A549 (cell line): ENCODE measurements at regions not wholly inside any gene's neighbourhood (a gene's known extent, or its start where the extent isn't known, plus 50 kb on each side); places are given as distances from the start of the nearest gene placed in this dataset.

Source experiments
- ATAC-seq, 2 experiments: fragments of 200-7000 bp in 1 of 2; fragments of >200 bp in 1 of 2; cut with Nextera tagmentation in 1 of 2; cut with Tn5 transposase in 1 of 2; 3 replicates each; pipeline versions ENCODE4 v1.8.0 to v1.9.1; 2018 to 2020; ENCODE audit warnings: mild to moderate bottlenecking in 1 of 2, moderate library complexity in 1 of 2
- CTCF ChIA-PET: fragments of 300-600 bp; sonication (Branson Sonifier 250); formaldehyde crosslinking; extraction: SDS; loops from one replicate; lab custom pipeline; 2021; ENCODE audit warnings: antibody characterized with exemption, inconsistent platforms; lab: Yijun Ruan, JAX
- POLR2A ChIA-PET: fragments of 350-600 bp; formaldehyde crosslinking; extraction: SDS; loops from one replicate; lab custom pipeline; 2021; ENCODE audit warnings: antibody characterized with exemption, inconsistent platforms; lab: Yijun Ruan, JAX
- DNase-seq, 2 experiments: peaks; one replicate each; pipeline versions ENCODE4 v3.0.0 to v3.0.0-alpha.2; 2011 to 2016; ENCODE audit warnings: low read depth in 1 of 2, low spot score in 1 of 2
- FAIRE-seq: peaks from 2 replicates; lab custom pipeline; 2011; peaks lifted over from hg19 to GRCh38; lab: Jason Lieb, UNC
- H3K27ac ChIP-seq, 2 experiments: fragments of >200 bp; sonication (Bioruptor Twin); formaldehyde crosslinking; 3 replicates each; pipeline ENCODE4 v1.5.1; 2016 to 2017
- H3K4me1 ChIP-seq: fragments of >200 bp; sonication (Bioruptor Twin); formaldehyde crosslinking; 3 replicates; pipeline ENCODE4 v1.6.1; 2016
- H3K4me2 ChIP-seq: fragments of >200 bp; sonication (Bioruptor Twin); formaldehyde crosslinking; 3 replicates; pipeline ENCODE4 v1.6.1; 2016
- H3K4me3 ChIP-seq: fragments of >200 bp; sonication (Bioruptor Twin); formaldehyde crosslinking; 3 replicates; pipeline ENCODE4 v1.5.1; 2016
- H3K9me3 ChIP-seq: fragments of >200 bp; sonication (Bioruptor Twin); formaldehyde crosslinking; 3 replicates; pipeline ENCODE4 v1.6.1; 2016
- ATOH8 ChIP-seq: fragments of 250-450 bp; sonication (Bioruptor Pico); IDR thresholded peaks from 2 replicates; pipeline ENCODE4 v1.5.0; 2020; ENCODE audit warnings: low read depth, mild to moderate bottlenecking, moderate library complexity
- CBX8 ChIP-seq: fragments of 200-600 bp; sonication (generic); IDR thresholded peaks from 2 replicates; pipeline ENCODE4 v1.6.1; 2016
- CHD4 ChIP-seq: fragments of 200-600 bp; sonication (generic); IDR thresholded peaks from 2 replicates; pipeline ENCODE4 v1.6.1; 2016; ENCODE audit warnings: antibody characterized with exemption, mild to moderate bottlenecking, borderline replicate concordance
- E2F6 ChIP-seq: IDR thresholded peaks from 2 replicates; pipeline ENCODE4 v1.6.1; 2012; ENCODE audit warnings: low read depth, borderline replicate concordance
- GATA3 ChIP-seq: IDR thresholded peaks from 2 replicates; pipeline ENCODE4 v1.6.1; 2012; ENCODE audit warnings: borderline replicate concordance
- HOXB5 ChIP-seq: fragments of 250-450 bp; sonication (Bioruptor Pico); IDR thresholded peaks from 2 replicates; pipeline ENCODE4 v1.5.0; 2020; ENCODE audit warnings: mild to moderate bottlenecking, moderate library complexity
- JUNB ChIP-seq: fragments of >200 bp; sonication (Bioruptor Twin); formaldehyde crosslinking; IDR thresholded peaks from 2 replicates; pipeline ENCODE4 v1.6.1; 2016
- KDM1A ChIP-seq: fragments of 200-600 bp; sonication (generic); IDR thresholded peaks from 2 replicates; pipeline ENCODE4 v1.6.1; 2016; ENCODE audit warnings: low read depth, mild to moderate bottlenecking
- KDM5A ChIP-seq: fragments of 200-600 bp; sonication (generic); IDR thresholded peaks from 2 replicates; pipeline ENCODE4 v1.6.1; 2016; ENCODE audit warnings: antibody characterized with exemption, mild to moderate bottlenecking
- MAFK ChIP-seq: fragments of 450-650 bp; IDR thresholded peaks from 2 replicates; pipeline ENCODE4 v1.6.1; 2014; ENCODE audit not compliant: partially characterized antibody
- MAZ ChIP-seq: fragments of 150-350 bp; IDR thresholded peaks from 2 replicates; pipeline ENCODE4 v1.6.1; 2014; ENCODE audit warnings: antibody characterized with exemption, low read depth, low read length, borderline replicate concordance
- NFE2L2 ChIP-seq: fragments of 150-350 bp; conservative IDR thresholded peaks from 2 replicates; pipeline ENCODE4 v1.6.1; 2014; ENCODE audit warnings: low read length
- NPAS2 ChIP-seq: fragments of 250-450 bp; sonication (Bioruptor Pico); IDR thresholded peaks from 2 replicates; pipeline ENCODE4 v1.8.0; 2022; ENCODE audit warnings: mild to moderate bottlenecking, moderate library complexity, borderline replicate concordance
- PBX3 ChIP-seq: IDR thresholded peaks from 2 replicates; pipeline ENCODE4 v1.6.1; 2012
- POLR2A ChIP-seq: IDR thresholded peaks from 2 replicates; pipeline ENCODE4 v1.6.1; 2012; ENCODE audit warnings: mild to moderate bottlenecking, low read length
- RCOR1 ChIP-seq: fragments of 150-350 bp; IDR thresholded peaks from 2 replicates; pipeline ENCODE4 v1.6.1; 2014; ENCODE audit warnings: antibody characterized with exemption, low read length, low read depth
- RNF2 ChIP-seq: fragments of 200-600 bp; sonication (generic); IDR thresholded peaks from 2 replicates; pipeline ENCODE4 v1.6.1; 2016; ENCODE audit warnings: low read depth, mild to moderate bottlenecking, antibody characterized with exemption, moderate library complexity, borderline replicate concordance
- TP53 ChIP-seq: fragments of 250-450 bp; sonication (Bioruptor Pico); IDR thresholded peaks from 2 replicates; pipeline ENCODE4 v1.5.0; 2021; ENCODE audit warnings: mild to moderate bottlenecking, moderate library complexity
- USF2 ChIP-seq: fragments of 450-650 bp; IDR thresholded peaks from 2 replicates; pipeline ENCODE4 v1.6.1; 2014; ENCODE audit warnings: antibody characterized with exemption
- ZC3H11A ChIP-seq: fragments of 450-650 bp; IDR thresholded peaks from 2 replicates; pipeline ENCODE4 v1.6.1; 2014; ENCODE audit warnings: antibody characterized with exemption, mild to moderate bottlenecking
- ZFP36 ChIP-seq: fragments of 450-650 bp; IDR thresholded peaks from 2 replicates; pipeline ENCODE4 v1.6.1; 2014; ENCODE audit warnings: borderline replicate concordance; ENCODE audit not compliant: partially characterized antibody
- ZNF302 ChIP-seq: fragments of 250-450 bp; sonication (Bioruptor Pico); IDR thresholded peaks from 2 replicates; pipeline ENCODE4 v1.9.0; 2021; ENCODE audit warnings: inconsistent platforms, mild to moderate bottlenecking, moderate library complexity
- TF ChIP-seq, protein P1 (sequence below): fragments of 150-350 bp; IDR thresholded peaks from 2 replicates; pipeline ENCODE4 v1.6.1; 2014; ENCODE audit warnings: low read depth, mild to moderate bottlenecking, low read length

- TF ChIP-seq MAZ (no peak), HOXB5 (CRISPR knock-in tag) (no peak)
Measured at GRCh38 chr11:90895850-90896249, 673.0 kb upstream of the CHORDC1 start (continued).

DNA sequence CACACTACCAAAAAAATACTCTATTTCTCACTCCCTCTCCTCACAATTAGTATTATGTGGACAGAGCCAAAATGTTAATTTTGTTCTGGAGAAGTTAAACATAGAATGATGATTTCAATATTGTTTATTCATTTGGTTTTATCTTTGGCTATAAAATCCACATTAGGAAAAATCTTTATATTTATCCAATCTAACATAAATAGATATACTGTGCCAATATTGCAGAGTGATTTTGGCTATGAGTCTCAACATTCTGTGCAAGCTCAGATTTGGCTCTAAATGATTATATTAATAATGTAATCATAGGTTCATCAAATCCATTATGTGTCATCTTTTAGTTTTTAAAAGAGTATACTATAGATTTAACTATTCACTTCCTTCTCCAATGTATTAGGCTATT, 667.5 kb upstream of the CHORDC1 start:
- FAIRE-seq: no peak
- Histone ChIP-seq H3K4me2 (no peak overlapping the region), H3K4me3 (no peak overlapping the region), H3K27ac (no peak overlapping the region), H3K4me1 (no peaks in the 10 kb centered on the region), H3K9me3 (no peaks in the 10 kb centered on the region; the same call in 2 of the 3 replicates)
- ChIA-PET CTCF (interaction anchor here (0.5 kb wide), 1 partner anchor 393 kb away, joined by 3 read pairs; no protein-coding TSS in a partner anchor), POLR2A (no interaction called here)
- TF ChIP-seq ATOH8 (CRISPR knock-in tag) (no peak), HOXB5 (CRISPR knock-in tag) (no peak), USF2 (no peak), CBX8 (no peak), JUNB (no peak), RCOR1 (no peak), E2F6 (no peak), PBX3 (no peak), KDM1A (no peak), ZFP36 (no peak)
- no peak for ATAC-seq
- DNase-seq: no peak

GRCh38 chr11:90884181-90884580, 661.3 kb upstream of the CHORDC1 start:
- ATAC-seq (no peak), DNase-seq (no peak), FAIRE-seq (no peak)
- Histone ChIP-seq H3K4me2 (no peak overlapping the region), H3K9me3 (no peaks in the 10 kb centered on the region), H3K27ac (no peak overlapping the region), H3K4me1 (no peaks in the 10 kb centered on the region), H3K4me3 (no peak overlapping the region)
- ChIA-PET CTCF (no interaction called here), POLR2A (no interaction called here)
- TF ChIP-seq ZFP36 (no peak), NFE2L2 (no peak), MAFK (no peak), NPAS2 (CRISPR knock-in tag) (no peak), USF2 (no peak), TP53 (CRISPR knock-in tag) (no peak), RNF2 (no peak), PBX3 (no peak), CHD4 (no peak), ZC3H11A (no peak), POLR2A (no peak), KDM1A (no peak), KDM5A (no peak), ZNF302 (CRISPR knock-in tag) (no peak), GATA3 (no peak)
- TF ChIP-seq, protein P1, sequence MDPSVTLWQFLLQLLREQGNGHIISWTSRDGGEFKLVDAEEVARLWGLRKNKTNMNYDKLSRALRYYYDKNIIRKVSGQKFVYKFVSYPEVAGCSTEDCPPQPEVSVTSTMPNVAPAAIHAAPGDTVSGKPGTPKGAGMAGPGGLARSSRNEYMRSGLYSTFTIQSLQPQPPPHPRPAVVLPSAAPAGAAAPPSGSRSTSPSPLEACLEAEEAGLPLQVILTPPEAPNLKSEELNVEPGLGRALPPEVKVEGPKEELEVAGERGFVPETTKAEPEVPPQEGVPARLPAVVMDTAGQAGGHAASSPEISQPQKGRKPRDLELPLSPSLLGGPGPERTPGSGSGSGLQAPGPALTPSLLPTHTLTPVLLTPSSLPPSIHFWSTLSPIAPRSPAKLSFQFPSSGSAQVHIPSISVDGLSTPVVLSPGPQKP: no peak
